ENCODE measurements at regions not wholly inside any gene's neighbourhood (a gene's known extent, or its start where the extent isn't known, plus 50 kb on each side); places are given as distances from the start of the nearest gene placed in this dataset.

- TF ChIP-seq CTCF (IDR thresholded peaks at IDR 0.05) = no peak
- TF ChIP-seq EP300 (IDR thresholded peaks at IDR 0.05) = no peak
- TF ChIP-seq POLR2AphosphoS5 (IDR thresholded peaks at IDR 0.05) = no peak
These were observed 354.1 kb downstream of the KCNJ2 start for GRCh38 chr17:70523426-70523825.
